Fibroblast of the aortic adventitia (primary cell): ENCODE measurements at regions not wholly inside any gene's neighbourhood (a gene's known extent, or its start where the extent isn't known, plus 50 kb on each side); places are given as distances from the start of the nearest gene placed in this dataset.

Experiments used
- DNase-seq: peaks from one replicate; pipeline ENCODE4 v3.0.0-alpha.2; 2010; ENCODE audit warnings: low read depth
- H3K4me3 ChIP-seq: 2 replicates; pipeline ENCODE4 v1.5.1; 2011; ENCODE audit warnings: low read depth, mild to moderate bottlenecking, control low read depth, low read length, moderate library complexity
- TF ChIP-seq, protein P1 (sequence below): IDR thresholded peaks from 2 replicates; pipeline ENCODE4 v1.5.1; 2011; ENCODE audit warnings: mild to moderate bottlenecking, low read length, control low read depth, inconsistent platforms; ENCODE audit not compliant: insufficient read depth

GRCh38 chr15:88717382-88718031, 78.7 kb downstream of the ISG20 start:
- no peak overlapping the region for H3K4me3 ChIP-seq
- TF ChIP-seq, protein P1, sequence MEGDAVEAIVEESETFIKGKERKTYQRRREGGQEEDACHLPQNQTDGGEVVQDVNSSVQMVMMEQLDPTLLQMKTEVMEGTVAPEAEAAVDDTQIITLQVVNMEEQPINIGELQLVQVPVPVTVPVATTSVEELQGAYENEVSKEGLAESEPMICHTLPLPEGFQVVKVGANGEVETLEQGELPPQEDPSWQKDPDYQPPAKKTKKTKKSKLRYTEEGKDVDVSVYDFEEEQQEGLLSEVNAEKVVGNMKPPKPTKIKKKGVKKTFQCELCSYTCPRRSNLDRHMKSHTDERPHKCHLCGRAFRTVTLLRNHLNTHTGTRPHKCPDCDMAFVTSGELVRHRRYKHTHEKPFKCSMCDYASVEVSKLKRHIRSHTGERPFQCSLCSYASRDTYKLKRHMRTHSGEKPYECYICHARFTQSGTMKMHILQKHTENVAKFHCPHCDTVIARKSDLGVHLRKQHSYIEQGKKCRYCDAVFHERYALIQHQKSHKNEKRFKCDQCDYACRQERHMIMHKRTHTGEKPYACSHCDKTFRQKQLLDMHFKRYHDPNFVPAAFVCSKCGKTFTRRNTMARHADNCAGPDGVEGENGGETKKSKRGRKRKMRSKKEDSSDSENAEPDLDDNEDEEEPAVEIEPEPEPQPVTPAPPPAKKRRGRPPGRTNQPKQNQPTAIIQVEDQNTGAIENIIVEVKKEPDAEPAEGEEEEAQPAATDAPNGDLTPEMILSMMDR: no peak
- DNase-seq: no peak

GRCh38 chr15:88718731-88719130, 79.9 kb downstream of the ISG20 start:
- no peak overlapping the region for H3K4me3 ChIP-seq
- TF ChIP-seq, protein P1: no peak
- DNase-seq: no peak

DNA sequence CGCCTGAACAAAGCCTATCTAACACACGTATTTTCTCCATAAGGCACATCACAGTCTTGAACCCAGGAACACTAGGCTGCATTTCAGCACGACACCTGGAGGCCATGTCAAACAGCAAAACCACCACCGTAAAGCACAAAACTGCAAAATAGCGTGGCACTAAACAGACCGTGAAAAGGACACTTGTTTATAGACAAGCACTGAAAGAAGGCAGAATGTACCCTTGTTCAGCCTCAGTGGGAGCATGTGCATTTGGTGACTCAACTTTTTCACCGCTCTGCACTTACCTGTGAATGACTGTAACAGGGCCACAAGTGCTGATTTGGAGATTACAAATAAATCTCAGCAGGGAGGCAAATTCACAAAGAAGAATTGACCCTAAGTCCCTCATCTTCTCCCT, 80.8 kb downstream of the ISG20 start:
- no peak overlapping the region for H3K4me3 ChIP-seq
- TF ChIP-seq, protein P1: no peak
- DNase-seq: no peak

GRCh38 chr15:88725305-88726210, 77.7 kb upstream of the ACAN start:
- TF ChIP-seq, protein P1: no peak
- H3K4me3 ChIP-seq: no peak overlapping the region
- no peak for DNase-seq

GRCh38 chr15:88727439-88727838, 75.8 kb upstream of the ACAN start:
- no peak overlapping the region for H3K4me3 ChIP-seq
- DNase-seq: no peak
- TF ChIP-seq, protein P1: no peak

DNA sequence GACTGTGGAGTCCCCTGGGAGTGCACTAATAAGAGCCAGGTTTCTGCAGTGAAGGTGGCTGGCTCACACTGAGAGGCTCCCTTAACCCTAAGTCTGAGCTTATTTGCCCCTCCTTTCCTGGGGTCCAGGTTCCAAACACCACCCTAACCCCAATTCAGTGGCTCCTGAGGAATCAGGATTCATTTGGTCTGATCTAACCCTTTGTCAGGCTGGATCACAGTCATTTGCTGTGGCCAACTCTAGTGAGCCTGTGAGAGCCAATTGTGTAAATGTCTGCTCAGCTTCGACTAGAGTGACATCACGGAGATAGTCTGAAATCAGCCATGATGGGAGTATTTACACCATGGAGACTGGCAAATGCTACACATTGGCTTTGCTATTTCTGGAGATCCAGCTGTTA, 73.7 kb upstream of the ACAN start:
- TF ChIP-seq, protein P1: no peak
- DNase-seq: no peak
- H3K4me3 ChIP-seq: no peak overlapping the region
